ENCODE measurements at regions not wholly inside any gene's neighbourhood (a gene's known extent, or its start where the extent isn't known, plus 50 kb on each side); places are given as distances from the start of the nearest gene placed in this dataset.

- H3F3A ChIP-seq (ENCODE audit: insufficient read depth, low read length), result no peaks in the 10 kb centered on the region
These were observed 82.3 kb upstream of the RND3 start for GRCh38 chr2:150569761-150570160.

DNA sequence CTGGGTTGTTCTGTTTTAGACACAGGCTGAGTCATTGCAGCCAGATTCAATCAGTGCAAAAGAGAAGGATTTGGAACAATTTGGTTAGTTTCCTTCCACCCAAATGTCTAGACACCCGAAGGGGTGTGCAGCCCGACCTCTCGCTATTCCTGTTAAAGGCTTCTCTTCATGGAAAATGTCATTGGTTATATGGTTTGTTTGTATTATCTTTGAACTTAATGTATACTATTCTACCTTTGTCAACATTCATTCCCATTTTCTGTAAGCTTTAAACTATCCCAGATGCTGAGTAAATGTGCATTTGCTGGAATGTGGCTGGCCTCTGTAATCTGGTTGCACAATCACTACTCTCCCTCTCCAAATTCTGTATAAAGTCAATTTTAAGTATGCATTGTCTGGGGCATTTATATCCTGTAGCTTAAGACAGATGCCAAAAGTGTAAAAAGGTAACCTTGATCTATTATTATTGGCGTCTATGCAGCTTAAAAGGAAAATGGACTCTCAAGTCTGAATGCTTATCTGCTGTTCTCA, 80.4 kb upstream of the RND3 start:
- H2AFZ ChIP-seq (ENCODE audit: low read length), result no peak overlapping the region
- H3F3A ChIP-seq (ENCODE audit: insufficient read depth, low read length), result no peaks in the 10 kb centered on the region
- H3K9me2 ChIP-seq (ENCODE audit: low read depth, low read length), result no peaks in the 10 kb centered on the region
- no peaks in the 10 kb centered on the region for H3K27me3 ChIP-seq (ENCODE audit: insufficient read depth, low read length)
- no peak overlapping the region for H3K4me2 ChIP-seq (ENCODE audit: low read length)
- no peaks in the 10 kb centered on the region for H4K20me1 ChIP-seq (ENCODE audit: insufficient read depth, low read length)
- no peaks in the 10 kb centered on the region for H3K4me1 ChIP-seq (ENCODE audit: insufficient read depth, low read length, severe bottlenecking)
- H3K79me2 ChIP-seq (ENCODE audit: insufficient read depth, low read length), result no peaks in the 10 kb centered on the region
- H3K9ac ChIP-seq (ENCODE audit: low read length), result no peak overlapping the region
- no peak overlapping the region for H3K27ac ChIP-seq (ENCODE audit: low read depth, low read length, poor library complexity, severe bottlenecking)
- H3K4me3 ChIP-seq (ENCODE audit: low read depth, low read length, poor library complexity, severe bottlenecking), result no peak overlapping the region
- no peaks in the 10 kb centered on the region for H3K36me3 ChIP-seq (ENCODE audit: insufficient read depth, low read length)
- TF ChIP-seq, protein P1, sequence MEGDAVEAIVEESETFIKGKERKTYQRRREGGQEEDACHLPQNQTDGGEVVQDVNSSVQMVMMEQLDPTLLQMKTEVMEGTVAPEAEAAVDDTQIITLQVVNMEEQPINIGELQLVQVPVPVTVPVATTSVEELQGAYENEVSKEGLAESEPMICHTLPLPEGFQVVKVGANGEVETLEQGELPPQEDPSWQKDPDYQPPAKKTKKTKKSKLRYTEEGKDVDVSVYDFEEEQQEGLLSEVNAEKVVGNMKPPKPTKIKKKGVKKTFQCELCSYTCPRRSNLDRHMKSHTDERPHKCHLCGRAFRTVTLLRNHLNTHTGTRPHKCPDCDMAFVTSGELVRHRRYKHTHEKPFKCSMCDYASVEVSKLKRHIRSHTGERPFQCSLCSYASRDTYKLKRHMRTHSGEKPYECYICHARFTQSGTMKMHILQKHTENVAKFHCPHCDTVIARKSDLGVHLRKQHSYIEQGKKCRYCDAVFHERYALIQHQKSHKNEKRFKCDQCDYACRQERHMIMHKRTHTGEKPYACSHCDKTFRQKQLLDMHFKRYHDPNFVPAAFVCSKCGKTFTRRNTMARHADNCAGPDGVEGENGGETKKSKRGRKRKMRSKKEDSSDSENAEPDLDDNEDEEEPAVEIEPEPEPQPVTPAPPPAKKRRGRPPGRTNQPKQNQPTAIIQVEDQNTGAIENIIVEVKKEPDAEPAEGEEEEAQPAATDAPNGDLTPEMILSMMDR (IDR thresholded peaks at IDR 0.05; ENCODE audit: low read length), result no peak
- no peak for TF ChIP-seq EZH2 (IDR thresholded peaks at IDR 0.05; ENCODE audit: borderline replicate concordance, low read length)
- no peaks in the 10 kb centered on the region for H3K9me3 ChIP-seq (ENCODE audit: low read length)

More at GRCh38 chr2:150569761-150570160, 82.3 kb upstream of the RND3 start:
- Histone ChIP-seq H3K27me3 (ENCODE audit: insufficient read depth, low read length) (no peaks in the 10 kb centered on the region), H3K9ac (ENCODE audit: low read length) (no peak overlapping the region), H3K9me2 (ENCODE audit: low read depth, low read length) (no peaks in the 10 kb centered on the region), H3K4me2 (ENCODE audit: low read length) (no peak overlapping the region), H4K20me1 (ENCODE audit: insufficient read depth, low read length) (no peaks in the 10 kb centered on the region), H3K4me1 (ENCODE audit: insufficient read depth, low read length, severe bottlenecking) (no peaks in the 10 kb centered on the region), H3K9me3 (ENCODE audit: low read length) (no peaks in the 10 kb centered on the region), H3K27ac (ENCODE audit: low read depth, low read length, poor library complexity, severe bottlenecking) (no peak overlapping the region), H3K79me2 (ENCODE audit: insufficient read depth, low read length) (no peaks in the 10 kb centered on the region), H2AFZ (ENCODE audit: low read length) (no peak overlapping the region), H3K4me3 (ENCODE audit: low read depth, low read length, poor library complexity, severe bottlenecking) (no peak overlapping the region), H3K36me3 (ENCODE audit: insufficient read depth, low read length) (no peaks in the 10 kb centered on the region)
- TF ChIP-seq, protein P1 (IDR thresholded peaks at IDR 0.05; ENCODE audit: low read length), result no peak
- TF ChIP-seq EZH2 (IDR thresholded peaks at IDR 0.05; ENCODE audit: borderline replicate concordance, low read length), result no peak

DNA sequence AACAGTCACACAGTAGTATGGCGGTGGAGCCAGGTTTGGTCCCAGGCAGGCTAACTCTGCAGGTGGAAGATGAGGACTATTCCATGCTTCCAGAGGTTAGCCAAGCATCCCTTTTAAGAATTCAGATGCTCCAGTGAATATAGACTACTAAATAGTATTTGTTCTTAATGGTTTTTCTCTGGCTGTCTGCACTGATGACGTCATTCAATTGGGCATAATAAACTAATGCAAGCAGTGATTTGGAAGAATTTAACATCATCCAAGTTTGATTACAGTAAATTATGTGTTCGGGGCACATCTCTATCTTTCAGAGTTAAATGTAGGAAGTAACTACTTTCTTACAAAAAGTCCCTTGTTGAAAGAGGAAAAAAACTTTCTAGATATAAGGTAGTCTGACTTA, 78.8 kb upstream of the RND3 start:
- no peaks in the 10 kb centered on the region for H3K36me3 ChIP-seq (ENCODE audit: insufficient read depth, low read length)
- no peaks in the 10 kb centered on the region for H3K4me1 ChIP-seq (ENCODE audit: insufficient read depth, low read length, severe bottlenecking)
- no peak overlapping the region for H3K27ac ChIP-seq (ENCODE audit: low read depth, low read length, poor library complexity, severe bottlenecking)
- no peak overlapping the region for H3K4me2 ChIP-seq (ENCODE audit: low read length)
- no peaks in the 10 kb centered on the region for H3F3A ChIP-seq (ENCODE audit: insufficient read depth, low read length)
- no peak for TF ChIP-seq EZH2 (IDR thresholded peaks at IDR 0.05; ENCODE audit: borderline replicate concordance, low read length)
- TF ChIP-seq, protein P1 (IDR thresholded peaks at IDR 0.05; ENCODE audit: low read length), result no peak
- no peaks in the 10 kb centered on the region for H3K9me2 ChIP-seq (ENCODE audit: low read depth, low read length)
- H3K9ac ChIP-seq (ENCODE audit: low read length), result no peak overlapping the region
- H3K27me3 ChIP-seq (ENCODE audit: insufficient read depth, low read length), result no peaks in the 10 kb centered on the region
- no peaks in the 10 kb centered on the region for H3K9me3 ChIP-seq (ENCODE audit: low read length)
- H3K4me3 ChIP-seq (ENCODE audit: low read depth, low read length, poor library complexity, severe bottlenecking), result no peak overlapping the region
- no peaks in the 10 kb centered on the region for H4K20me1 ChIP-seq (ENCODE audit: insufficient read depth, low read length)
- no peaks in the 10 kb centered on the region for H3K79me2 ChIP-seq (ENCODE audit: insufficient read depth, low read length)
- no peak overlapping the region for H2AFZ ChIP-seq (ENCODE audit: low read length)
